Smooth muscle cell (in vitro differentiated cells): ENCODE measurements at regions not wholly inside any gene's neighbourhood (a gene's known extent, or its start where the extent isn't known, plus 50 kb on each side); places are given as distances from the start of the nearest gene placed in this dataset.

Experiments
- DNase-seq: peaks from one replicate; lab custom pipeline; 2025; ENCODE audit not compliant: unreplicated experiment; lab: John Stamatoyannopoulos, UW
- H2AFZ ChIP-seq: fragments of 200-600 bp; sonication (generic); 2 replicates; pipeline ENCODE4 v1.6.0; 2016; ENCODE audit warnings: antibody characterized with exemption, low read depth, mild to moderate bottlenecking
- H3F3A ChIP-seq: fragments of 200-600 bp; sonication (generic); 2 replicates; pipeline ENCODE4 v1.6.0; 2017; ENCODE audit warnings: antibody characterized with exemption, low read depth
- H3K27ac ChIP-seq: fragments of 200-600 bp; sonication (generic); 2 replicates; pipeline ENCODE4 v1.5.1; 2016; ENCODE audit warnings: low read depth, mild to moderate bottlenecking
- H3K27me3 ChIP-seq: fragments of 200-600 bp; sonication (generic); 2 replicates; pipeline ENCODE4 v1.6.1; 2016; ENCODE audit warnings: low read depth, mild to moderate bottlenecking
- H3K36me3 ChIP-seq: fragments of 200-600 bp; sonication (generic); 2 replicates; pipeline ENCODE4 v1.5.1; 2016; ENCODE audit warnings: low read depth
- H3K4me1 ChIP-seq: fragments of 200-600 bp; sonication (generic); 2 replicates; pipeline ENCODE4 v1.5.1; 2016; ENCODE audit warnings: low read depth
- H3K4me2 ChIP-seq: fragments of 200-600 bp; sonication (generic); 2 replicates; pipeline ENCODE4 v1.6.0; 2016; ENCODE audit warnings: mild to moderate bottlenecking
- H3K4me3 ChIP-seq: fragments of 200-600 bp; sonication (generic); 2 replicates; pipeline ENCODE4 v1.5.1; 2016; ENCODE audit warnings: mild to moderate bottlenecking
- H3K79me2 ChIP-seq: fragments of 200-600 bp; sonication (generic); 2 replicates; pipeline ENCODE4 v1.6.0; 2016; ENCODE audit warnings: low read depth, mild to moderate bottlenecking
- H3K9ac ChIP-seq: fragments of 200-600 bp; sonication (generic); 2 replicates; pipeline ENCODE4 v1.6.0; 2016; ENCODE audit warnings: low read depth
- H3K9me3 ChIP-seq: fragments of 200-600 bp; sonication (generic); replicated peaks from 2 replicates; pipeline ENCODE4 v1.5.1; 2016; ENCODE audit warnings: low read depth
- H4K20me1 ChIP-seq: fragments of 200-600 bp; sonication (generic); 2 replicates; pipeline ENCODE4 v1.6.0; 2016; ENCODE audit warnings: low read depth
- CTCF ChIP-seq: fragments of 200-600 bp; sonication (generic); IDR thresholded peaks from 2 replicates; pipeline ENCODE4 v1.5.1; 2017; ENCODE audit warnings: borderline replicate concordance, mild to moderate bottlenecking, antibody characterized with exemption; ENCODE audit not compliant: insufficient read depth, poor library complexity, severe bottlenecking
- WGBS: methylation state at CpG from one replicate; pipeline ENCODE4 v1.1.7; 2016; ENCODE audit warnings: low lambda C conversion rate; 5-methylcytosine and 5-hydroxymethylcytosine counted together

- Histone ChIP-seq H4K20me1 (no peaks in the 10 kb centered on the region), H3K27ac (no peak overlapping the region), H3K36me3 (no peaks in the 10 kb centered on the region), H3K4me1 (no peaks in the 10 kb centered on the region), H3K4me2 (no peak overlapping the region), H3F3A (no peaks in the 10 kb centered on the region), H3K79me2 (no peaks in the 10 kb centered on the region), H3K9ac (no peak overlapping the region), H3K4me3 (no peak overlapping the region), H3K9me3 (no peaks in the 10 kb centered on the region), H2AFZ (peak overlapping the region; percentile 24), H3K27me3 (no peaks in the 10 kb centered on the region)
- TF ChIP-seq CTCF, result no peak
- 70% methylated on average over 1 of the region's 1 CpG for WGBS
- no peak for DNase-seq
Measured at GRCh38 chrX:94914235-94914634, 1240.2 kb downstream of the FAM133A start.

GRCh38 chrX:94932278-94932965 lies 1258.4 kb downstream of the FAM133A start:
- no peak for TF ChIP-seq CTCF
- 70% methylated on average over 3 of the region's 3 CpGs for WGBS

GRCh38 chrX:94936722-94937121 lies 1262.7 kb downstream of the FAM133A start:
- Histone ChIP-seq H3K36me3 (no peaks in the 10 kb centered on the region), H3K27ac (peak overlapping the region; percentile 75), H3F3A (no peaks in the 10 kb centered on the region), H3K9ac (no peak overlapping the region), H2AFZ (no peak overlapping the region), H3K79me2 (no peaks in the 10 kb centered on the region), H3K27me3 (no peaks in the 10 kb centered on the region), H3K4me1 (no peaks in the 10 kb centered on the region), H3K9me3 (no peaks in the 10 kb centered on the region), H4K20me1 (no peaks in the 10 kb centered on the region), H3K4me3 (no peak overlapping the region), H3K4me2 (no peak overlapping the region)
- no peak for DNase-seq
- WGBS, result 89% methylated on average over 1 of the region's 1 CpG
- TF ChIP-seq CTCF, result no peak

More at GRCh38 chrX:94932278-94932965, 1258.4 kb downstream of the FAM133A start:
- Histone ChIP-seq H3K4me2 (peak overlapping the region; percentile 23), H3K36me3 (no peaks in the 10 kb centered on the region), H3K9ac (no peak overlapping the region), H3K27ac (peak overlapping the region; percentile 33), H3F3A (no peaks in the 10 kb centered on the region), H2AFZ (peak overlapping the region; percentile 6), H3K4me3 (no peak overlapping the region), H3K79me2 (no peaks in the 10 kb centered on the region), H3K27me3 (no peaks in the 10 kb centered on the region), H3K4me1 (no peaks in the 10 kb centered on the region), H3K9me3 (no peaks in the 10 kb centered on the region), H4K20me1 (no peaks in the 10 kb centered on the region)
- no peak for DNase-seq

GRCh38 chrX:94937491-94937890 lies 1263.5 kb downstream of the FAM133A start:
- TF ChIP-seq CTCF, result no peak
- Histone ChIP-seq H3F3A (no peaks in the 10 kb centered on the region), H3K36me3 (no peaks in the 10 kb centered on the region), H3K9me3 (no peaks in the 10 kb centered on the region), H3K27ac (peak overlapping the region; percentile 75), H3K9ac (peak overlapping the region; percentile 2), H3K4me3 (no peak overlapping the region), H4K20me1 (no peaks in the 10 kb centered on the region), H3K4me2 (no peak overlapping the region), H3K4me1 (no peaks in the 10 kb centered on the region), H2AFZ (no peak overlapping the region), H3K27me3 (no peaks in the 10 kb centered on the region), H3K79me2 (no peaks in the 10 kb centered on the region)
- 86% methylated on average over 2 of the region's 2 CpGs for WGBS
- no peak for DNase-seq
